Heart left ventricle (tissue), 16 donors: ENCODE measurements at regions not wholly inside any gene's neighbourhood (a gene's known extent, or its start where the extent isn't known, plus 50 kb on each side); places are given as distances from the start of the nearest gene placed in this dataset.

Source experiments
- ATAC-seq, 4 donors: fragments of 200-7000 bp; cut with Tn5 transposase; one replicate each; pipeline ENCODE4 v1.9.1; 2020 to 2022; ENCODE audit warnings: moderate library complexity in 4 of 4, mild to moderate bottlenecking in 3 of 4, moderate number of reproducible peaks in 1 of 4
- DNase-seq, 5 donors: peaks; one replicate each; pipeline ENCODE4 v3.0.0-alpha.2; 2020
- H3K27ac ChIP-seq, 12 donors: fragments of 200-600 bp; sonication (generic) in 4 of 12; one replicate each; pipeline versions ENCODE4 v1.5.0 to v1.8.0; 2016 to 2022; ENCODE audit warnings: mild to moderate bottlenecking in 2 of 12
- H3K27me3 ChIP-seq, 9 donors: fragments of 200-600 bp; sonication (generic) in 2 of 9; one replicate each; pipeline versions ENCODE4 v1.5.1 to v1.8.0; 2016 to 2022; ENCODE audit warnings: mild to moderate bottlenecking in 3 of 9
- H3K36me3 ChIP-seq, 9 donors: fragments of 200-600 bp; sonication (generic) in 2 of 9; one replicate each; pipeline versions ENCODE4 v1.5.0 to v1.8.0; 2018 to 2022; ENCODE audit warnings: mild to moderate bottlenecking in 2 of 9
- H3K4me1 ChIP-seq, 12 donors: fragments of 200-600 bp; sonication (generic) in 4 of 12; one replicate each; pipeline versions ENCODE4 v1.5.0 to v1.8.0; 2016 to 2022; ENCODE audit warnings: mild to moderate bottlenecking in 3 of 12
- H3K4me3 ChIP-seq, 12 donors: fragments of 200-600 bp; sonication (generic) in 4 of 12; one replicate each; pipeline versions ENCODE4 v1.5.0 to v1.8.0; 2017 to 2022; ENCODE audit warnings: mild to moderate bottlenecking in 9 of 12, moderate library complexity in 4 of 12
- H3K9me3 ChIP-seq, 12 donors: fragments of 200-600 bp; sonication (generic) in 4 of 12; one replicate each; pipeline versions ENCODE4 v1.5.0 to v1.8.0; 2016 to 2022; ENCODE audit warnings: mild to moderate bottlenecking in 1 of 12
- CTCF ChIP-seq, 12 donors: fragments of 200-600 bp; sonication (generic) in 4 of 12; IDR thresholded peaks; one replicate each; pipeline versions ENCODE4 v1.5.0 to v1.8.0; 2018 to 2022; ENCODE audit warnings: antibody characterized with exemption in 12 of 12, mild to moderate bottlenecking in 5 of 12
- POLR2A ChIP-seq, 2 donors: fragments of 450-650 bp; IDR thresholded peaks; one replicate each; pipeline ENCODE4 v1.6.1; 2017; ENCODE audit warnings: antibody characterized with exemption in 2 of 2, mild to moderate bottlenecking in 2 of 2, moderate library complexity in 2 of 2
- WGBS, 4 donors: extraction: QIAGEN DNeasy Blood & Tissue Kit in 2 of 4; methylation state at CpG; one replicate each; pipeline versions ENCODE4 v1.1.5 to v1.1.7; 2013 to 2018; 5-methylcytosine and 5-hydroxymethylcytosine counted together
- intact Hi-C, 10 donors: fragments of 100-400 bp; cut with DNase I; formaldehyde crosslinking; loops; one replicate each; pipeline versions ENCODE4 v1.11.1 to v1.14.2; 2022
- donor health status: ischemic (EF 13 %, LVEDD 7.1; RV severe dilation, severe dysfunction).
- donor health status: healthy with polysubstance abuse.
- donor health status: DM: no; HTN: yes; CAD: no.
- donor health status: DM: no; HTN: no; CAD: no.
- donor health status: ischemic (EF 25% LVEDD 6.9; RV normal size, moderate dysfunction).
- donor health status: ischemic (EF 25% LVEDD 5.7; RV mildly dilated, moderate dysfunction).
- donor health status: healthy.
- donor health status: DM: yes; HTN: yes; CAD: no.
- donor health status: ischemic (EF 35%, LVEDD 5.7; RV mildly dilated, moderate dysfunction).
- donor health status: nonischemic (EF 11% LVEDD 7.7; RV severe dilation, severe dysfunction).
- donor health status: DM: yes; HTN: yes; CAD: no.
- donor health status: PGD.
- donor health status: ischemic (EF 29% LVEDD 5.4; RV normal size, mild dysfunction).
- donor health status: nonischemic (EF 23%, LVEDD 6.1; RV moderate dilation, normal function).

DNA sequence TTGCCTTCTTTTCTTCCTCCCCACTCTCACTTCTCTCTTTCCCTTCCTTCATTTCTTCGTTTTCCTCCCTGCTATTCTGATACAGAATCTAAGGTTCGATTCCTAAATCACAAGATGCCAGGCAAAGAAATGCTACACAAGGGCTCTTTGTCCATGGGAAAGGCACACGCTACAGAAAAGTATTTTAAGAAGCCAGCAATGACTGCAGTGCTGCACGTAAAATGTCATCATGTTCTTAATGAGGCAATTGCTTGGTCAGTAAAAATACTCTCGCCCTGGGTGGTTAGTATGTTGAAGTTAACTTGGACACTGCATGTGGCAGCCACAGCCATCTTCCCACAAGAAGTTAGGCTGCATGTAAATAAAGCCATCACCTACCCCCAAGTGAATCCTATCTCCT is 178.4 kb downstream of the DHX15 start:
- H3K27me3 ChIP-seq, result no peaks in the 10 kb centered on the region
- peak in 1 of 4 donors; percentile 58 for ATAC-seq
- H3K4me1 ChIP-seq, result no peaks in the 10 kb centered on the region
- H3K27ac ChIP-seq, result no peak overlapping the region
- no peak for DNase-seq
- no peak overlapping the region for H3K4me3 ChIP-seq
- 63 to 75% (median 68%) methylated on average over 5 of the region's 5 CpGs for WGBS, 4 donors
- intact Hi-C loops, result loop anchor here in 2 of 10 donors (10.0 kb wide), 2 partner anchors 141 to 371 kb away; no protein-coding TSS in a partner anchor
- no peaks in the 10 kb centered on the region for H3K36me3 ChIP-seq
- TF ChIP-seq CTCF (IDR thresholded peaks at IDR 0.05) (no peak), POLR2A (IDR thresholded peaks at IDR 0.05) (no peak)
- H3K9me3 ChIP-seq, result peaks cover 0 to 7% (median 0%) of the 10 kb centered on the region in 12 donors

GRCh38 chr4:24405341-24405740 is 179.0 kb downstream of the DHX15 start:
- H3K36me3 ChIP-seq, result no peaks in the 10 kb centered on the region
- no peak overlapping the region for H3K4me3 ChIP-seq
- no peak overlapping the region for H3K27ac ChIP-seq
- ATAC-seq (no peak), DNase-seq (no peak)
- H3K4me1 ChIP-seq, result no peaks in the 10 kb centered on the region
- H3K27me3 ChIP-seq, result no peaks in the 10 kb centered on the region
- H3K9me3 ChIP-seq, result peaks cover 0 to 7% (median 0%) of the 10 kb centered on the region in 12 donors
- WGBS, 4 donors, result 85 to 92% (median 91%) methylated on average over 5 of the region's 5 CpGs
- TF ChIP-seq POLR2A (IDR thresholded peaks at IDR 0.05), result no peak
- intact Hi-C loops, result loop anchor here in 2 of 10 donors (10.0 kb wide), 2 partner anchors 141 to 371 kb away; no protein-coding TSS in a partner anchor

GRCh38 chr4:24404281-24404680 is 180.1 kb downstream of the DHX15 start:
- intact Hi-C loops, result loop anchor here in 2 of 10 donors (10.0 kb wide), 2 partner anchors 139 to 369 kb away; no protein-coding TSS in a partner anchor

DNA sequence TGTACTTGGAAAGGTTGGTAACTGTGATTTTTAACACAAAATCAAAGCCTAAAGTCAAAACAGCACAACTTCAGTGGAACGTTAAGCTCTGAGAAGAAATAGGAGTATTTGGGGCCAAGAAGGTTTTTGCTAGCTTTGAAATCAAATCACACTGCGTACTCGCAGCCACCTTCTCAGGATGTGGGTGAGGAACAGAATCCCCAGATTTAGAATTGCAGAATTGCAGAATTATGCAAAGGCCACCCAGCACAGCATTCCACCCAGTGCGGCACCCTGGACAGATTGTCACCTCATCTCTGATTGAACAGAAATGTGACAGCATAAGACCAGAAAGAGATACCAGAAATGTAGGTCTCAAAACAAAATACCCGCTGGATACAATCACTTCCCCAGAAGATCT is 181.1 kb downstream of the DHX15 start:
- 88 to 96% (median 93%) methylated on average over 5 of the region's 5 CpGs for WGBS, 4 donors
- TF ChIP-seq POLR2A (IDR thresholded peaks at IDR 0.05) (no peak), CTCF (IDR thresholded peaks at IDR 0.05) (no peak)
- Histone ChIP-seq H3K4me1 (no peaks in the 10 kb centered on the region), H3K36me3 (no peaks in the 10 kb centered on the region), H3K4me3 (no peak overlapping the region), H3K27me3 (no peaks in the 10 kb centered on the region), H3K9me3 (peaks cover 0 to under 1% (median 0%) of the 10 kb centered on the region in 12 donors), H3K27ac (no peak overlapping the region)
- ATAC-seq (no peak), DNase-seq (no peak)
- intact Hi-C loops, result loop anchor here in 2 of 10 donors (10.0 kb wide), 2 partner anchors 138 to 368 kb away; no protein-coding TSS in a partner anchor

More at GRCh38 chr4:24404281-24404680, 180.1 kb downstream of the DHX15 start:
- no peak for ATAC-seq
- Histone ChIP-seq H3K36me3 (no peaks in the 10 kb centered on the region), H3K4me1 (no peaks in the 10 kb centered on the region), H3K27ac (no peak overlapping the region), H3K9me3 (peaks cover 0 to 7% (median 0%) of the 10 kb centered on the region in 12 donors), H3K27me3 (no peaks in the 10 kb centered on the region), H3K4me3 (no peak overlapping the region)
- TF ChIP-seq CTCF (IDR thresholded peaks at IDR 0.05), result no peak
- no peak for TF ChIP-seq POLR2A (IDR thresholded peaks at IDR 0.05)
- 71 to 84% (median 78%) methylated on average over 3 of the region's 3 CpGs for WGBS, 4 donors
- no peak for DNase-seq

DNA sequence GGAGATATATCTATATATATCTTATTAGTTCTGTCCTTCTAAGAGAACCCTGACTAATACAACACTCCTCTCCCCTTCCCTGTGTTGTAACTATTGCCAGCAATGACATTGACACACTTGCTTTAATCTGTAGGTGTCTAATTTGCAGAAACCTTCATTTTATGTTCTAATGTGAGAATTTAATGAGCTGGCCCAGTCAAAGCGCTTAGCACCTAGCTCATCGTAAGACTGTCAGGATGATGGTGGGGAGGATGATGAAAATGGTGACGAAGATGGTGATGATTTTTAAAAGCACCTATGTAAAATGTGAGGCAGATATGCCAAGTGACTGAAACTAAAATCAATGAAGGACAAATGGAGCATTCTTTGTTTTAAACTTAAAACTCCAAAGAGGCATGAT is 183.8 kb downstream of the DHX15 start:
- 92 to 96% (median 95%) methylated on average over 3 of the region's 3 CpGs for WGBS, 4 donors
- no peaks in the 10 kb centered on the region for H3K4me1 ChIP-seq
- H3K27ac ChIP-seq, result no peak overlapping the region
- DNase-seq, result no peak
- TF ChIP-seq POLR2A (IDR thresholded peaks at IDR 0.05), result no peak
- no peak for TF ChIP-seq CTCF (IDR thresholded peaks at IDR 0.05)
- ATAC-seq, result no peak
- no peaks in the 10 kb centered on the region for H3K36me3 ChIP-seq
- intact Hi-C loops, result loop anchor here in 2 of 10 donors (10.0 kb wide), 2 partner anchors 136 to 366 kb away; no protein-coding TSS in a partner anchor
- no peak overlapping the region for H3K4me3 ChIP-seq
- no peaks in the 10 kb centered on the region for H3K27me3 ChIP-seq
- H3K9me3 ChIP-seq, result no peaks in the 10 kb centered on the region
